Stimulated activated CD4-positive, alpha-beta T cell treated with anti-CD3 and anti-CD28 coated beads, TNF-alpha, amount 100 ng/mL, for 48 hours (primary cell): ENCODE measurements at regions not wholly inside any gene's neighbourhood (a gene's known extent, or its start where the extent isn't known, plus 50 kb on each side); places are given as distances from the start of the nearest gene placed in this dataset.
"Not testable (repeated sequence)": the region's sequence is repeated elsewhere in the genome, so short reads cannot be mapped to it uniquely, and the experiment has no call there.

Experiments used
- DNase-seq, 3 donors: peaks; one replicate each; pipeline ENCODE4 v3.0.0-alpha.2; 2020; ENCODE audit warnings: low read depth in 3 of 3

DNA sequence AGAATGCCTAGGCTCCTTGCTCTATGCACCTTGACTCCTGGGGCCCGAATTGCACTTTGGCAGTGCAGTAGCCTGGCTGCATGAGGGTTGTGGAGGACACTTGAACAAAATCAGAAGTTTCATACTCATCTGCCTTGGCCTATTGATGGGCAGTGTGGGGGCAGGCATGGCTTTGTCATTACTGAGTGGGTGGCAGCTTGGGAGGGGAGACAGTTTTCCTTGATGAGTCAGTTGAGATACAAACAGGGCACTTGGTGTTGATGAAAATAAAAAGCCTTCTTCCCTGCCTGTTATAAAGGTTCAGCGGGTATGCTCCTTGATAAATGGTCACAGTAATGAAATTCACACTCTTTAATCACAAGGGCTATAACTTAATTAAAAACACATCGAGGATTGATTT lies 126.8 kb upstream of the MAMLD1 start:
- DNase-seq = no peak

GRCh38 chrX:150238632-150239382 lies 124.3 kb upstream of the MAMLD1 start:
- no peak for DNase-seq

DNA sequence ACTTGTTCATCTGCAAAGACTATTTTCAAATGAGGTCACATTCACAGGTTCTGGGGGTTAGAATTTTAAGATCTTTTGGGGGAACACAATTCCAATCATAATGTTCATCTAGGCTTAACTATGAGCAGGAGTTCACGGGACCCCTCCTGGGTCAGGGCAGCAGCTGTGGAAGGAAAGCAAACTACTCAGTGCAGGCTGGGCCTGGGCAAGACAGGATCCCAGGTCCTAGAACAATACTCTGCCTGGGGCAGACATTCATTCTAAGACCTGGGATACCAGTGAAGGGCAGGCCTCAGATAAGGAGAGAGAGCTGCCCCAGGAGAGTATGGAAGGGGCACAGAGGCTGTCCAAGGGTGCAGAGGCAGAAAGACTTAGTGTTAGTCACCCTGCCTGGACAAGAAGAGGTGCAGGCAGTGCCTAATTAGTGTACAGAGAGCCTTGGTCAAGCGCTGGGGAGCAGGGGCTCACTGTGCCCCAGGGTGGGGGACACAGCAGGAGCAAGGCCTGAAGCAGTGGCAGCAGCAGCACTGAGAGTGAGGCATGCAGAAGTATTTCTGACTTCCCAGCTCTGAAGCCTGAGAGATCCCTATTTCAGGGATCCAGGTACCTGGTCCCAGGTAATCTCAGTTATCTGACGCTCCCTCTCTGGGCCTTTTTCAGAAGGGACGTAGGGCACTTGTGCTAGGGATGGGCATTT lies 123.0 kb upstream of the MAMLD1 start:
- no peak for DNase-seq

DNA sequence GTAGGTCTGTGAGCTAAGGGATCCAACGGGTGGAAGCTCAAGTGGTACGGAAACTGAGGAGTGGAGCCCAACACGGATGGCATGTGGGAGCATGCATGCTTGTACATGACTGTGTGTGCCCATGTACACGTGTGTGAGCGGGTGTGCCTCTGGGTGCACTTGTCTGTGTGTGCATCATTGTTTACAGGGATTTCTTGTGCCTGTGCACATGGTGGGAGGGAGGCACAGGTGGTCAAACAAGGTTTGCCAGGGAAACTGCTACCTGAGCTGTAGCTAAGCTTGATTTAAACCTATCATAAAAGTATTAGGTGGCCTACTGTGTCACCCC lies 122.5 kb upstream of the MAMLD1 start:
- DNase-seq = no peak

DNA sequence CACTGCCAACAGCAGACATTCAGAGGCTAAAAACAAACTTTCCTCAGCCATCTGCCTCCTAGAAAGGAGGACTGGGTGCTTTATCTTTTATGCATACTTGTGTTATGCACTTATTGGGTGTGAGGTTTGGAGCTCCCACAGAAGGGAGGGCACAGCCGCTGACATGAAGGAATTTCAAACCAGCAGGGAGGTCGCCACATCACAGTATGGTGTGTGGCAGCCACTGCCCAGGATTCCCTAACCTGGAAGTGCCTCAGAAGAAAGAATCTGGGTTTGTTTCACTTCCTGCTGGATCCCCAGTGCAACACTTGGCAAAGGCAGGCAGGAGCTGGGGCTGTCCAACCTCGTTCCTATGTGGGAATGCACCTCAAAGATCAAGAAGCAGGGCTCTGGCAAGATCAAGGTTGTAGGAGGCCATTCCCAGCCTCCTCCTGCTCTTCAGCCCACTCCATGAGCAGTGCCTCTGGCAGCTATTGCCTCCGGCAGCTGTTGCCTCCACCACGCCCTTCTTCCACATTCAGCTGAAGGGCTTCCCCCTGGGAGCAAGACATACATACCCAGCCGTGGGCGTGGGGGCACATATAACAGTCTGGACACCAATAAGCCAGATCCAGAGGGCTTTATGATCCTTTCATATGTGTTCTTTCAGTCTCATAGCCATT lies 109.0 kb upstream of the MAMLD1 start:
- DNase-seq = no peak

DNA sequence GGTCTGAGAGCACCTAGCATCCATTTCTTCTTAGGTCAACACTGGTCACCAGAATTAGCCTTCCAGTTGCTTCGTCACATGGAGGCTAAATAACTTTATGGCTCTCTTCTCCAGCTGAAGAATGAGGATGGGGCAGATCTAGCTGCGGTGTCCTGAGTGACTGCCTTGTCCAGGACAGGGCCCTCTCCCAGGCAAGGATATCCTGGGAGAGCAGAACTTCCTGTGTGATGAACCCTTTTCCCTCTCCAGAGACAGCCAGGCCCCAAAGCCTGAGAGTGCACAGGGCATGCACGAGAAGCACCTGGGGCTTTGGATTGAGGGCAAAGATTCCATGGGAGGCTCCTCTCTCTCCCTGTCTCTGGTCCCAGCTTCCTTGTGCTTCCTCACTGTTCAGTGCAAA lies 108.2 kb upstream of the MAMLD1 start:
- no peak for DNase-seq

- no peak for DNase-seq
Measured at GRCh38 chrX:150255441-150256296, 107.4 kb upstream of the MAMLD1 start.

GRCh38 chrX:150256297-150256650 lies 106.8 kb upstream of the MAMLD1 start:
- DNase-seq = no peak

DNA sequence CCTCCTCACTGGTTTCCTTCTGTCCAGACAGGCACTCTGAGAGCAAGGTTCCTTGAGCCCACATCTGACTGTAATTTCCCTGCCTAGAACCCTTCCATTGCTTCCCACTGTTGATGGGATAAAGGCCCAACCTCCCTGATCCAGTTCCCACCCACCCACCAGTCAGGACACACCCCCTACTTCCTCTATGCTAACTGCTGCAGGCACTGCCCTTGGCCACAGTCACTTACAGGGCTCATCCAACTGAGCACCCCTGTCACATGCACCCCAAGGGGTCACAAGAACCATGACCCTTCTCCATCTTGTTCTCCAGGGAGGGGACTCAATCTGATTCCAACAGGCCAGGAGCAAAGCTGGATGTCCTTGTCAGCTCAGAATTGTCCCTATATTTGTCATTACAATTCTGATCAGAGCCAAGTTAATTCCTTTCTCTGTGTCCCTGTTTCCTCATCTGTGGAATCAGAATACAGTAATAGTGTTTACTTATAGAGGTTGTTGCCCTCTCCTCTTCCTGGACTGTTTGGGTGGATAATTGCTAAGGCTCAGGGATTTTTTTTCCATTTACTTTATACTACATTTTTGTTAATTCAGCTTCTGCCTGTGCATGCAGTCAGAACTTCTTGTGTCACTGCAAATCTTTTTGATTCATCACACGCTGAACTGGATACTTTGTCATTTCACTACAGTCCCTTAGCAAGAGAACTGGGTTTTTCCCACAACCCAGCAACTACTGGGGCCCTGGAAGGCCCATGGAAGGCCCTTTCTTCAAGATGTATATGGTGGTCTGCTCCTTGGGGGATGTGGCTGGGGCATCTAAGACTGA lies 105.6 kb upstream of the MAMLD1 start:
- DNase-seq = no peak

GRCh38 chrX:150258176-150258425 lies 105.0 kb upstream of the MAMLD1 start:
- no peak for DNase-seq

DNA sequence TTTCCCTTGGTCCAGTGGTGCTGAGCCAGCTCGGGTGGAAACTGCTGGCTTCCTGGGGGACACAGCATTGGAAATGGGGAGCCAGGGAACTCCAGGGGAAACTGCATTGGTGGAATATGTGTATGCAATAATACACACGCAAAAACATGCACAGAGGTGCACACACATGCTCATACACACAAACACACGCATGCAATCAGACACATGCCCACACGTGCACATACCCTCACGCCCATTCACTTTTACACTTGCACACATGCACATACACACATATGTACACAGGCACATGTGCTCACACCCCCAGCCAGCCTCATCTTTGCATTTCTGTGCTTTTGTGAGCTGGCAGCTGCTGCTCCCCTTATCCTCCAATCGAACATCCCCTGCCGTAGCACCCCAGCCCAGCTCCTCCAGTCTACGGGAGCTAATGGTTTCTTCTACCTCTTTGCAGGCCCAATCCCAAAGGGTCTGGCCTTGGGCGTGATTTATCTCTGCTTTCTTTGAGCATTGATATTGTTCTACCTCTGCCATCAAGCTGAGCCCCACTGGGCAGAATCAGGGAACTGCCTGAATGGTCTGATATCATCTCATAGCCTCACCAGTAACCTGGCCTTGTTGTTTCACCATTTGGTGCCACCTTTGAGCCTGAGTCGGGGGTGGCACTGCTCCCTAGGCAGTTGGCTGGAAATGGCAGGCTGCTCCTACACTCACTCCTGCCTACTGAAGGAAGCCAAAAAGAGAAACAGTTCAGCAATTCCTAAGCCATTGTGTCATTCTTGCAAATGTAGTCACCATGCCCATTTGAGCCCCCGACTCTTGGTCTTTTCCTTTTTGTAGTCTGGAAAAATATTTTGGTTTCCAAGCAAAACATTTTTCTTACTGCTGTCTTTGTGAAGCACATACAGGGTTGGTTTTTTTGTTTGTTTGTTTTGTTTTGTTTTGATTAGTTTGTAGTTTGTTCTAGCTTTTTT lies 104.4 kb upstream of the MAMLD1 start:
- DNase-seq = no peak

DNA sequence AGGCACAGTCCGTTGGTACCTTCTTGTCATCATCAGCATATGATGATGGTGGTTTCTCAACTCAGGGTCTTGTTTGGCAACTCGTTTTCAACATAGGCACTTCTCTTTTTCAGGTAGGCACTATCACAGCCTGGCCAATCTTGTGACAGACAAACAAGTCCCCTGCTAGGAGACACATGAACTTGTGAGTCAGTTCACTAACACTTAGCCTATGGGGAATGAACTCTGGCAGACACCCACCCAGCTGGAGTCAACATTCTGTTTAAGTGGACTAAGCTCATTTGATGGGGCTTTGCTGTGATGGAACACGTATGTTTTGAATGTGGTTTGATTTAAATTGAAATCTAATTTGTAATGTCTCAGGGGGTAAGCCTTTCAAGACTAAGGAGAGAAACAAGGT lies 100.7 kb upstream of the MAMLD1 start:
- no peak for DNase-seq

DNA sequence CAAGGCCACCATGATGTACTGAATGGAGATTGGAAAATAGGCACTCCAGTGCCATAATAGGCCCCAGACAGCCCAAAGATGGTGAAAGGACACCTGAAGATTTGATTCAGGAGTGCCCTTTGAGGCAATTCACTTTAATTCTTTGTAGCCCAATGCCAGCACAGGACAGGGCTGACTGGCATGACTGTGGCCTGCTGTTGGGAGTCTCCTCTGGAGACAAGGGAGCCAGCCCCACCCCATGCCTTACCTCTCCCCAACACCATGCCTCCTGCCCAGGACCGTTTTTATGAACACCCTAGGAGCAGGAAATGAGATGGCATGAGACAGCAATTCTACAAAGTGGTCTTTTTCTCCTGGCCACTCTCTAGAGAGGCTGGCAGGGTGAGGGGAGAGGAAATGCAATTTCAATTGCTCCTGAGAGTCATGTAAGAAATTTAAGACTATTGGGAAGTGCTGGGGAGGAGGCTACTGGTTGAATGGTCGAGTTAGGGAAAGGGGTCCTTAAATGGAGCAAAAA lies 94.2 kb upstream of the MAMLD1 start:
- no peak for DNase-seq

- no peak for DNase-seq
Measured at GRCh38 chrX:150269605-150270254, 93.4 kb upstream of the MAMLD1 start.

- no peak for DNase-seq
Measured at GRCh38 chrX:150270622-150271021, 92.5 kb upstream of the MAMLD1 start.

- not testable (repeated sequence) for DNase-seq
Measured at GRCh38 chrX:150273575-150274294, 89.4 kb upstream of the MAMLD1 start.

DNA sequence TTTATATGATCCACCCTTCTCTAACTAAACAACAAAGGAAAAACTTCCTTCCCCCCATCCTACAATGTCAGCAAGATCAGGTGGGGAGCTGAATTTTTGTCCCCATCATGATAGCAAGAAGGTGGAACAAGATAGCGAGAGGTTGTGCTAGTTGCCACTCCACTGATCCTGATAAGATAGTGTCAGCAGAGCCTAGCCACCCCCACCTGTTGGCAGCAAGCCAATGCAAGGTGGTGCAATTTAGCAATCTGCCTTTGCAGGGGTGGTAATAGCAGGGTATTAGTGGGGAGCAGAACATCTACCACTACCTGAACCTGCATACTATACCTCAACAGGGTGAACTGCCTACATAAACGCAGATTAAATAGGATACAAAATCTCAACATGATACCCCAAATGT lies 80.2 kb upstream of the MAMLD1 start:
- DNase-seq = no peak

DNA sequence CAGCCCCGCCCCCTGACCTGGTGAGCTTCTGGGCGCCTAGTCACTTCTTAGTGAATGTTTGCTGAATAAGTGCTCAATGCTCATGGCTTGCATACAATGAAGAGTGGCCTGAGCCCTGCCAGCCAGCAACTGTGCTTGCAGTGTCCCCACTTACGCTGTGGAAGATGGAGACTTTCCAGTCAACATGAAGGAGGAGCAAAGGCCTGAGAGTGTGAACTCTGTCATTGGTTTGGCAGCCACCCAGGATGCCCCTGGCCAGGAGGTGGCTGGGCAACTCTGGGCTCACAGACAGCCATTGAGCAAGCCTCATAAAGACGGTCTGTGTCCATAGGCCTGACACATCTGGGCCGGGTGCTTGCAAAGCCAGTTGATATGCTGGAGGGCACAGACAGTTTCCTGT lies 72.1 kb upstream of the MAMLD1 start:
- DNase-seq = no peak
